GM18520 (cell line): ENCODE measurements at regions not wholly inside any gene's neighbourhood (a gene's known extent, or its start where the extent isn't known, plus 50 kb on each side); places are given as distances from the start of the nearest gene placed in this dataset.

Experiments
- ATAC-seq: cut with Tn5 transposase; IDR thresholded peaks from one replicate; pipeline ENCODE4 v1.9.1; 2021; ENCODE audit not compliant: unreplicated experiment

- ATAC-seq = no peak
Observed at GRCh38 chr4:17188125-17188524, 289.7 kb upstream of the LDB2 start.

- ATAC-seq = no peak
Observed at GRCh38 chr4:17187003-17187402, 288.6 kb upstream of the LDB2 start.

- no peak for ATAC-seq
Observed at GRCh38 chr4:17182888-17183287, 284.4 kb upstream of the LDB2 start.

DNA sequence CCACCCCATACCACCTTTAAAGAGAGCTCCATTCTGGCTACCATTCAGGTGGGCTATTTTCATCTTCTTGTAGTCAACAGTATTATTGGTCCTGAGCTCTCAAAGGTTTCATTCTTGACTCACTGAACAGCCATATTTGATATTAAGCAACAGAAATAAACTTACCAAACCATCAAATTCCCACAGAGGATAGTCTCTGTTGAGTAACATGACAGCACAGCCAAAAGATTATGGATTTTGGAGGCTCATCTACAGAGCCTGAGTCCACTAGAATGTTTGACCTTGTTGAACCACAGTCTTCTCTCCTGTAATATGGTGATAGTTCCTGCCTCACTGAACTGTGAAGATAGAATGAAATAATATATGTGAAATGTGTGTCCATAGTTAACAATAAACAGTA lies 276.3 kb upstream of the LDB2 start:
- no peak for ATAC-seq

DNA sequence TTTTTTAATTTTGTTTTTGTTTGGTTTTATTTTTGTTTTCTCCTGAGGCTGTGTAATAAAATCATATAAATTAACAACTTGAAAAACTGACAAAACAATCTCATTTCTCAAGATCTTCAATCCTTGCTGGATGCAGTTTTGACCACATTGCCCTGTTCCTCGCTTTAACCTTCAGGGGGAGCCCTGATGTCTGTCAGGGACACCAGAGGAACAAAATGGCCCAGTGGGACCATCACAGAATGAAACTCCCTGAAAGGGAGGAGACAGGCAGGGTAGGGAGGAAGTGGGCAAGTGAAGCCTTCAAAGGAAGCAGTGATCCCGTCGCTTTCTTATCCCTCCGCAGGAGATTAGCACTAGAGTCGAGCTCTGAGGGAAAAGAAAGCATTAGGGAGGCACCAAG lies 274.9 kb upstream of the LDB2 start:
- no peak for ATAC-seq

DNA sequence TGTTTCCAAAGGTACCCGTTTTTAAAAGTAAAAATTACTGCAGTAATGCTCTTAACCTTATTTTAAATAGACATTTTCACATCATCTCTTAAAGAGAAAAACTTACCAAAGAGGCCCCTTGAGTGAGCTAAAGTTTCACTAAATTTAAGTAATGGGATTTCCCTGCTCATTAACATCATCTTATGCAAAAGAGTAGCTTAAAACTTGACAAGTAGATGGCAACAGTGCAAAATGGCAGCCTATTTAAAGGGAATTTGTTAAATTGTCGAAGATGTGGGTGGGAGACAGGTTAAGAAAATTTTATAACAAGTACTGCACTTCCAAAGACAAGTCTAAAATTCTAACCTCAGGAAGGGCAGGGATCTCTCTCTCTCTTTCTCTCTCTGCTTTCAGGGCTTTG lies 271.7 kb upstream of the LDB2 start:
- ATAC-seq = no peak

GRCh38 chr4:17169699-17170098 lies 271.3 kb upstream of the LDB2 start:
- ATAC-seq = no peak

GRCh38 chr4:17168571-17168970 lies 270.1 kb upstream of the LDB2 start:
- no peak for ATAC-seq

DNA sequence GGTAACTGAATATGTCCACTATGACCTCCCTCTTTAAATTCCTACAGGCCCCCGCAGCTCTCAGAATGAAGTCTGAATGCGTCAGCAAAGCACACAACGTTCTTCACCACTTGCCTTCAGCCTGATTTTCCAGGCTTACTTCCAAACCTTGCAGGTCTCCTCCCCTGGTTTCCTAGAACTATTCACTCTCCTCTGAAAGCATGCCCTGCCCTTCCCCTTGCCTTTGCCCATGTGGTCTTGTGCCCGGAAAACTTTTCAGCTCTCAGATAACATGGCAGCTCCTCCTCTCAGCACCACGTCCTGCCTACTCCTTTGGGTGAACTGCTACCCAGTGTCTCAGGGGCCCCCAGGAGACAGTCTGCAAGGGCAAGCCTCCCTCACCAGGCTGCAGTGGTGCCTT lies 268.5 kb upstream of the LDB2 start:
- ATAC-seq = no peak

DNA sequence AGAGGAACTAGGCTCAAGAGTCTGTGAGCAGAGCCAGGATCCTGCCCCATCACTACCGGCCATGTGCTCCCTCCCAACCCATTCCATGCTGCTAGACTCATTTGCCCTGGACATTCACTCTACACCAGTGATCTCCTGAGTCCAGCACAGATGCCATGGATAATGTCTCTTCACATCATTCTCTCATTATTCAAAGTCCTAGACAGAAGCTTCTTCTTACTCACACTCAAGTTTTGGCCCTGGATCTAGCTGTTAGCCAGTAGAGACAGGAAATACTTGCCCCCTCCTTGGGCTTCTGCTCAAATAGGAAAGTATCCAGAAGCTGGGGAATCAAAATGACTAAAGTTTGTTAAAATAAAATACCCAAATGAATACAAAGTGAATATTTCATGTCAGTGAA lies 266.8 kb upstream of the LDB2 start:
- ATAC-seq = no peak

GRCh38 chr4:17164666-17165065 lies 266.2 kb upstream of the LDB2 start:
- no peak for ATAC-seq

DNA sequence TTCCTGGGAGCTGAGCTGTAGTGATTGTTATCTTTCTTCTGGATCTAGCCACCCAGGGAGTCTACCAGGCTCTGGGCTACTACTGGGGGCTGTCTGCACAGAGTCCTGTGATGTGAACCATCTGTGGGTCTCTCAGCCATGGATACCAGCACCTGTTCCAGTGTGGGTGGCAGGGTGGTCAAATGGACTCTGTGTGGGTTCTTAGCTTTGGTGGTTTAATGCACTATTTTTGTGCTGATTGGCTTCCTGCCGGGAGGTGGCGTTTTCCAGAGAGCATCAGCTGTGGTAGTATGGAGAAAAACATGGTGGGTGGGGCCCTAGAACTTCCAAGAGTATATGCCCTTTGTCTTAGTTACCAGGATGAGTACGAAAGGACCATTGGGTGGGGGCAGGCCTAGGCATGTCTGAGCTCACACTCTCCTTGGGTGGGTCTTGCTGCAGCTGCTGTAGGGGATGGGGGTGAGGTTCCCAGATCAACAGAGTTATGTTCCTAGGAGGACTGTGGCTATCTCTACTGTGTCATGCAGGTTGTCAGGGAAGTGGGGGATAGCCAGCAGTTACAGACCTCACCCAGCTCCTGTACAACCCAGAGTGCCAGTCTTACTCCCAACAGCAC lies 264.8 kb upstream of the LDB2 start:
- no peak for ATAC-seq

- no peak for ATAC-seq
Observed at GRCh38 chr4:17157304-17157703, 258.9 kb upstream of the LDB2 start.

GRCh38 chr4:17155486-17155885 lies 257.0 kb upstream of the LDB2 start:
- no peak for ATAC-seq

GRCh38 chr4:17153572-17153971 lies 255.1 kb upstream of the LDB2 start:
- no peak for ATAC-seq

- no peak for ATAC-seq
Observed at GRCh38 chr4:17152941-17153540, 254.6 kb upstream of the LDB2 start.

DNA sequence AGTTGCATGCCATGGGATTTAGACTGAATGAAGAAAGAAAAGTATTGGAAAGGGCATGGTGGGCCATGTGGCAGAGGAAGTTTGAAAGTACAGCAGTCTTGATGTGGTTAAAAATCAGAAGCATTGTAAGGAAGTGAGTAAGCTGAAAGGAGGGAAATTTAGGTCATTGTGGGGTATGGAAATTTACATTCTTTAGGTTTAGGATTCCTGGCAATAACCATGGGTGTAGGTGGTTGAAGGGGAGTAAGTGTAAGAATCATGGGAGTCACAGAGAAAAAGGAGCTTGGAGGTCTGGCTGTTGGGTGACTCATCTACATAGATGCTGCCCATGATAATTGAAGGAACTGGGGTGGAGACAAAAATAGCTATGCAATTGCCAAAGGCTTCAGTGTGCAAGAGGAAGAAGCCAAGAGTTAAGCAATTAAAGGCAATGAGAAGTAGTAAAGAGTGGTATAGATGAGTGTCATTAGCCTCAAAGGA lies 243.8 kb upstream of the LDB2 start:
- ATAC-seq = no peak

DNA sequence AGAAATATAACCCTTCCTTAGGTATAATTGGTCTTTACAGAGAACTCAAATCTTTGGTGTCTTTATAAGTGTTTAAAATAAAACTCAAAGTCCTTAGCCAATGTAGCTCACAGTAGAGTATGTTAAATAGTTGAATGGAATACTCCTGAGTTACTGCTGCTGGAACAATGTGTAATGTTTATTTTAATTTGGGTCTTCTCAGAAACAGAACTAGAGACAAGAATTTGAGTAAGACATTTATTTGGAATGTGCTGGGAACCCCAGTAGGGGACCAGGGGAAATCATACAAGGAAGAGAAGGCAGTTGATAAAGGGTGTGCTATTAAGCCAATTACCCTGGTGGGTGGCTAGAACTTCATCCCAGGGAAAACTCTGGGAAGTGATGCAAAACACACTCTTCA lies 240.4 kb upstream of the LDB2 start:
- ATAC-seq = no peak

DNA sequence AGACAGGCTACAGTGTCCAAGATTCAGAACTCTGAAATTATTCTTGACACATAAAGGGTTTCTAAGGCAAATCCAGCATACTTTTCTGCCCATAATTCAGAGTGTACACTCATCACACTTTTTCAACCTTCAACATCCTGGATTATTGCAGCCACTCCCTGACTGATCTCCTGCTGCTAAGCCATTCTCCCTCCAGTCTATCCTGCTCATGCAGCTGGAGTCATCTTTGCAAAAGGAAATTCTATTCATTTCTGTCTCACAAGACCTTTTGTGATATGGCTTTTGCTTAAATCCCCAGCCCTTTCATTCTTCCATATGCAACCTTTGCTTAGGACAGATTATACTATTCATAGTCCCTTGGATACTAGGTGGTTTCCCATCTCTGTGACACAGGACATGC lies 236.1 kb upstream of the LDB2 start:
- ATAC-seq = no peak

DNA sequence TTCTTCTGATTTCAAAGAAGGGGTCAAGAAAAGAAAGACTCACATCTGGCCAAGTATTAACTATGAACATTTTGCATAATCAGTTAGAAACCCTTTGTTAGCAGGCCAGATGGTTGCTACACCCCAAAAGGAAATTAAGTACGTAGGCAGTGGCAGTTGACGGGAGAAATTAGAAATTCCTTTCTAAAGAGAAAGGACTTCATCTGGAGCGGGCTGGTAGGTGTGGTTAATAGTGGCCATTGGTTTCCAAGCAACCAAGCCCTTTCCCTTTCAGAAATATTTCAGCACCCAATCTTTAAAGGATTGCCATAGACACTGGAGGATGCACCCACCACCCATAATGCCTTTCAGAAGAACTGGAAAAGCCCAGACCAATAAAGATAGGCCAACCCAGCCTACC lies 235.7 kb upstream of the LDB2 start:
- no peak for ATAC-seq

DNA sequence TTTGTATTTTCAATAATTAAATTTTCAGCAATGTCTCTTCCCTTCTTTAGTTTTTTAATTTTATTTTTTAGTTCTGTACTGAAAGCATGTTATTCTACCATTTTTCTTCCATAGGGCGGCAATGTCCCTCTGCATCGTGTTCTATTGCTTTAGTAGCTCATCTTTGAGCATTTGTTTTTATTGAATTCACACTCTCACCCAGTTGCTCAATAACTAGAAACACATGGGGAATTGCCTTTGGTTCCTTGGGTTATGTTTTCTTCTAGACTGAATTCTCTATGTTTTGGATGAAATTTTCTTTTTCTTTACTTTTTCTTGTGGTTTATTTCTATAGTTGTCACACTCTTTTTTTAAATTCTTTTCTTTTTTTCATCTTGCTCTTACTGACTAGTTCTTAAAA lies 233.8 kb upstream of the LDB2 start:
- no peak for ATAC-seq

DNA sequence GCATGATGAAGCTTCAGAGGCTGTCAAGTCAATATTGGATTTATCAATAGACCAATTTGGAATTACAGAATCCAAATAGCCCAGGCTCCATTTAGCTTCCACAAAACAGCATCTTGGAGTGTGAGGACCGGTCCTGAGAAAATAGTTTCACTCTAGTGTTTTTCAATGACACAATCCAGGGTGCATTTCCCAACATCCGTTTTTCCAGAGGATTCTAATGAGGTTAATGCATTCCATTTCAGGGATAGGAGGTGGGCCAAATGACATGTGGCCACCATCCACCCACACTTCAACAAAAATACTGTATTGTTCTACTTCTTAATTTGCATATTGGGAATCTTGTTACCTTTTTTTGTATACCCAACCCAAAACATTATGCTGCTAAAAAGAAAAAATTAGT lies 229.8 kb upstream of the LDB2 start:
- no peak for ATAC-seq

DNA sequence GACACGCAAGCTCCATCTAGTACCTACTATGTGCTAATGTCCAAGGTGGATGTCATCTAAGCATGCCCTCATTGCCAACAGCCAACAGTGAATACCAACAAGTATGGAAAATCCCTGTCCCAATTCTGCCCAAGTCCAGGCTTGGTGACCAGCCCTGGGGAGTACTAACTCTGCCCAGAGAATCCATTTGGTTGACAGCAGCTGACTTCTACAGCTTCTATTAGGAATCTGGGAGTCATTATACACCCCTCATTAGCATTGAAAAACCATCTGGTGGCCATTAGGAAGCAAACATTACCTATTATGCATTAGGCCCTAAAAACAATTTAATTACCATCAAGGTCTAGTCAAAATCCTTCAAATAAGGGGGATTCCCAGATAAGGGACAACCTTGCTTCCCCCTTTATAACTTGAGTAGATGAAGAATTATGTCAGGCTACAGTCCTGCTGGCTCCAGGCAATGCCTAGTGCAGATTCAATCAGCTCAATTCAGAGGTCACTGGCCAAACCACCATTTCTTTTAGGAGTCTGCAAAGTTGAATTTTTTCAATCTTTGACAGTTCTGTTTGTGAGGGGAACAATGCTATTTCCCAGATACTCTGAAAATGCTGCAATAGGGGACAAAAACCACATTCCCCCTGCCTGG lies 228.0 kb upstream of the LDB2 start:
- ATAC-seq = no peak
